ENCODE measurements at regions not wholly inside any gene's neighbourhood (a gene's known extent, or its start where the extent isn't known, plus 50 kb on each side); places are given as distances from the start of the nearest gene placed in this dataset.

- TF ChIP-seq MLXIP (CRISPR knock-in tag; IDR thresholded peaks at IDR 0.05; ENCODE audit: borderline replicate concordance) (no peak), NCOA5 (CRISPR knock-in tag; IDR thresholded peaks at IDR 0.05) (no peak), RCOR2 (CRISPR knock-in tag; IDR thresholded peaks at IDR 0.05) (no peak), ZFAT (CRISPR knock-in tag; conservative IDR thresholded peaks at IDR 0.05) (no peak), ZNF503 (CRISPR knock-in tag; IDR thresholded peaks at IDR 0.05) (no peak), ZNF577 (CRISPR knock-in tag; IDR thresholded peaks at IDR 0.05; ENCODE audit: borderline replicate concordance, low read depth) (no peak), HES4 (CRISPR knock-in tag; IDR thresholded peaks at IDR 0.05; ENCODE audit: borderline replicate concordance) (no peak), EHMT2 (IDR thresholded peaks at IDR 0.05; ENCODE audit: borderline replicate concordance, low read depth, low read length) (no peak), CEBPG (CRISPR knock-in tag; IDR thresholded peaks at IDR 0.05) (no peak), TFDP1 (CRISPR knock-in tag; IDR thresholded peaks at IDR 0.05; ENCODE audit: borderline replicate concordance) (no peak), NR2F2 (IDR thresholded peaks at IDR 0.05; ENCODE audit: borderline replicate concordance, low read depth) (no peak)
Measured at GRCh38 chr12:123064885-123065619, 84.6 kb downstream of the ARL6IP4 start (continued).

Data from HepG2 (cell line).